Sigmoid colon (tissue), 3 donors: ENCODE measurements at regions not wholly inside any gene's neighbourhood (a gene's known extent, or its start where the extent isn't known, plus 50 kb on each side); places are given as distances from the start of the nearest gene placed in this dataset.

ENCODE experiments used
- POLR2A ChIP-seq, 2 donors: fragments of 450-650 bp; IDR thresholded peaks; one replicate each; pipeline ENCODE4 v1.6.1; 2016; ENCODE audit warnings: antibody characterized with exemption in 2 of 2, mild to moderate bottlenecking in 2 of 2, moderate library complexity in 2 of 2
- TF ChIP-seq, protein P1 (sequence below), 4 experiments: fragments of 450-650 bp in 3 of 4; fragments of 200-600 bp in 1 of 4; IDR thresholded peaks; one replicate each; pipeline ENCODE4 v1.5.1; 2016 to 2019; ENCODE audit warnings: antibody characterized with exemption in 4 of 4, mild to moderate bottlenecking in 3 of 4, moderate library complexity in 2 of 4

DNA sequence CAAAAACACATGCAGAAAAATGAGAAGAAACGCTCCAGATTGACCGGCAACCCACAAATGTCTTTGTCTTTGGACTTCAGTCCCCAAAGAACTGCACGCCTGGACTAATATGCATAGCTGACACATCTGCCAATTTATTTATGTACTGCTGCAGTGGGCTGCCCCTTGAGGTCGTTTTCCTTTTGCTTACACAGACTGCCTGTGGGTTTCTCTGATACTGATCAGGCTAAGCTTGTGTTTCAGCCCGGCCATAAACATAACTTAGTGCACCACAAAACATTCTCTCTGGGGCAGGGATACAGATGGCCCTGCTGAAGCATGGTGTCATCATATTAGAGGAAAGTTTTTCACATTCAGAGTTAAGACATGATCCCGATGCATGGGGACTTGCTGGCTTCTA lies 75.4 kb downstream of the NUDT12 start:
- TF ChIP-seq, protein P1, sequence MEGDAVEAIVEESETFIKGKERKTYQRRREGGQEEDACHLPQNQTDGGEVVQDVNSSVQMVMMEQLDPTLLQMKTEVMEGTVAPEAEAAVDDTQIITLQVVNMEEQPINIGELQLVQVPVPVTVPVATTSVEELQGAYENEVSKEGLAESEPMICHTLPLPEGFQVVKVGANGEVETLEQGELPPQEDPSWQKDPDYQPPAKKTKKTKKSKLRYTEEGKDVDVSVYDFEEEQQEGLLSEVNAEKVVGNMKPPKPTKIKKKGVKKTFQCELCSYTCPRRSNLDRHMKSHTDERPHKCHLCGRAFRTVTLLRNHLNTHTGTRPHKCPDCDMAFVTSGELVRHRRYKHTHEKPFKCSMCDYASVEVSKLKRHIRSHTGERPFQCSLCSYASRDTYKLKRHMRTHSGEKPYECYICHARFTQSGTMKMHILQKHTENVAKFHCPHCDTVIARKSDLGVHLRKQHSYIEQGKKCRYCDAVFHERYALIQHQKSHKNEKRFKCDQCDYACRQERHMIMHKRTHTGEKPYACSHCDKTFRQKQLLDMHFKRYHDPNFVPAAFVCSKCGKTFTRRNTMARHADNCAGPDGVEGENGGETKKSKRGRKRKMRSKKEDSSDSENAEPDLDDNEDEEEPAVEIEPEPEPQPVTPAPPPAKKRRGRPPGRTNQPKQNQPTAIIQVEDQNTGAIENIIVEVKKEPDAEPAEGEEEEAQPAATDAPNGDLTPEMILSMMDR (IDR thresholded peaks at IDR 0.05), result no peak
- no peak for TF ChIP-seq POLR2A (IDR thresholded peaks at IDR 0.05)
